GM18508 (cell line): ENCODE measurements at regions not wholly inside any gene's neighbourhood (a gene's known extent, or its start where the extent isn't known, plus 50 kb on each side); places are given as distances from the start of the nearest gene placed in this dataset.

Experiments
- ATAC-seq: cut with Tn5 transposase; IDR thresholded peaks from one replicate; pipeline ENCODE4 v1.9.1; 2021; ENCODE audit warnings: moderate number of reproducible peaks; ENCODE audit not compliant: insufficient read depth, unreplicated experiment

DNA sequence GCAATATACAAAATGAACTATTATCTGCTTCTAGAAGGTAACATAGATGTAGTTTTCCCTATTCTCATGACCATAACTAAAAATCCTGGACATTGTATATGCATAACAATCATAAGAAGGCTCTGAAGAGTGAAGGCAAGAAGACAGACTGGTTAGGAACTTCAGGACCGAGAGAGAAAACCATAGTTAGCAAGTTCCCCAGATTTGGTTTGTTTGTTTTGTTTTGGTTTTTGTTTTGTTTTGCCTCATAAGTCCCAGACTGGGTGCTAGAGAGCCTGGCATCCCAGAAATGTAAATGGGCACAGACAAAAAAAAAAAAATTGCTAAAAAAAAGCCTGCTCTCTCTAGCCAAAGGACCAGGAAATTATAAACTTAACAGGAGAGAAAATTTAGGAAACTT, 192.2 kb upstream of the FBXO11 start:
- ATAC-seq = no peak

DNA sequence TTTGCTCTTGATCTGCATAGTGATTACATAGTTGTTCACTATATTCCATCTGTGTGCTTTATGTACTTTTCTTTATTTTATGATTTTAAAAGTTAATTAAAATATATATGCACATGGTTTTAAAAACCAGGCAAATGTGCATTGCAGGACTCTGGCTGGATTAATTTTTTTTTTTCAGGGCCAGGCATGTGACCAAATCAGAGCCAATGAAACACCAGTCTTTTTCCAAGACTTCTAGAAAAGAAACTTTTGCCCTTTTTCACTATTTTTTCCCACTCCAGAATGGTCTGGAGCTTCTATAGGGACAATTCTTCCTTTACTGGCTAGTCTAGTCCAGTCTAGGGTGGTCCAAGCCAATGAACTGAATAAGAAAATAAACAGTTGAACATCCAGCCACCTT, 198.1 kb upstream of the FBXO11 start:
- ATAC-seq = no peak

DNA sequence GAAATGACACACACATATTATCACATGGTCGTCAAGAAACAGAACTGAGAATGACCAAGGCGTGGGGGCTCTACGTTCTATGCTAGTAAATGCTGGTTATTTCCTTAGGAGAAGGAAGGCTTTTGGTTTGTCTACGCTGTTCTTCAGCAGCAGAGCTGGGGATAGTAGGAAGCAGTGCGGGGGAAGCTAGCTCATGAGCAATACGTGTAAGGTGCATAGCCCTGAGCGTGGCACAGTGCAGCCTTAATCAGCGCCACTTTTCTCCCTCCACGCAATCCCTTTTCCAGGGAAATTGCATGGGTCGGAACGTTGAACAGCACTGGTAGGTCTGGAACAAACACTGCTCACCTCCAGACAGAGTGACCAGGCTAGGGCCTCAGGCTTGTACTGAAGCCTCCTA, 199.6 kb upstream of the FBXO11 start:
- ATAC-seq = no peak

DNA sequence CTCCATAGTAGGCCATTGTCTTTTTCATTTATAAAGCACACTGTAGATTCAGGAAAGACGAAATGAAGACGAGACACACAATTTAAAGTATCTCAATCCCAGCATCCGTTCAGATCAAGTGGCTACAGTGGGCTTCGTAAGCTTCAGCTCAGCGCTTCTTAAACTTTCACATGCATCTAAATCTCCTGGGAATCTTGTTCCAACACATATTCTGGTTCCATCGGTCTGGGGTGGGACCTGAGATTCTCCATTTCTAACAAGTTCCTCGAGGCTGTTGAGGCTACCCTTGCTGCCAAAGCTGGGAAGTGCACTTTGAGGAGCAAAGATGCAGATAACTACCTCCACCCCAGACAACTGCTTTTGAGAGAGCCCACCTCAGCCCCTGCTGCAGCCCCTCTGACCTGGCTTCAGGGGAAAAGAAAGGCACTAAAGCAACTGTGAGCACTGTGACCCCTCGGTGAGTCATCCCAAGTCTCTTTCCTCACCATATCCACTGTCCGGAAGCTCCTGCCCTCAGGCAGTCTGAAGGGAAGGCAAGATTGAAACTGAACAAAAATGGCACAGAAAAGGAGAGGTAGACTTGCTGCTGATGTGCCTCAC, 201.1 kb upstream of the FBXO11 start:
- no peak for ATAC-seq

DNA sequence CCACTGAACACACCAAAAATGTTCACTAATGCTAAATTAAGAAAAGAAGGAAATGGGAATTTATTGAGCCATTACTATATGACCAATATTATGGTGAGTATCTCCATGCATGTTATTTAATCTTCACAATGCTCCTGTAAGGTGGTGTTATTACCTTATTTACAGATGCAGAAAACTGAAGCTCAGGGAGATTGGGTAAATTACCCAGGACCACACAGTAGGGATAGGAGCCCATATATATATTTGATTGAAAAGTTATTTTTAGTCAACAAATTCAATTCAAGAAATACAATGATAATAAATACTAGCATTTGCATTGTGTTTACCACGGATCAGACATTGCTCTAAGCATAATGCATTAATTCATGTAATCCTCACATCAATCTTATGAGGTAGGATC, 202.2 kb upstream of the FBXO11 start:
- ATAC-seq = no peak

DNA sequence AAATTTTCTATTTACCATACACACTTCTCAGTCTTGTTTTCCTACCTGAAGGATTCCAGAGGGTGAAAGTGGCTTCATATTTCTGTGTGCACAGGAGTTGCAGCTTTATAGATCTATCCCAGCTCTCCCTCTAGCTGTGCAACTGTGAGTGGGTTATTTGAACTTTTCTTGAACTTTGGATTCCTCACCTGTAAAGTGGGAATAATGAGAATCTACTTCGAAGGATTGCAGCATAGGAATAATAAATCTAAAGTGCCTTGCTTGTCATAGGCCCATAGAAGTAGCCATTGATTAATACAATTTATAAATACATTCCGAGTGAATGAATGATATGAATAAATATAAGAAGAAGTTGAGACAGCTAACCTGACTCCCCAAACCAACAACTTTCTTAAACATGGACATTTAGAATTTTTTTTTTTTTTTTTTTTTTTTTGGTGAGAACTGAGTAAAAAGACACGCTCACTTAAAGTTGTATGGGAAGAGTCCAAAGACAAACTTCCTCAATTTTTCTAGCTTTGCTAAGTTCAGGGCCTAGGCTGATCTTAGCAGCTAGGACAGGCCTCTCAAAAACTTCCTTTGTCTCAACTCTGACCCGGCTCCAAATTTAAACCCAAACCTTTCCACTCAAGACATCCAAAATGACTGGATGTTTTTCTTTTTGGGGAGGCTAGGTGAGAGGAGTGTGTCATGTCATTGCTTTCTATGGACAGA, 203.3 kb upstream of the FBXO11 start:
- ATAC-seq = no peak

DNA sequence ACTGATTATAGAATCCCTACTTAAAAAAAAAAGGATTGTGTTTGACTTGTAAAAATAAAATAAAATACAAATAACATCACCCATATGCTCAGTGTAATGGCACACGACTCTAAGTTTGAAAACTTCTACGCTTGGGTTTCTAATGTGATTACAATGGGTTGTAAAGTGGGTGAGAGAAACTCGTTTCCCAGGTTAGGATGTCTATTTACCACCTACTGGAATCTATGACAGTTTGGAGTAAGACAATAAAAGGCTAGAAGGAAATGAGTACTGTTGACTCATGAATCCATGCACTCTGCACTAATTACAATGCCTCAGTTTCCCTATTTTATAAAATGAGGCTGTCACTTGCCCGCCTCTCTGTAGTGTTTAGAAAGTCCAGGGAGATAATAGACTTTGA, 204.0 kb upstream of the FOXN2 start:
- no peak for ATAC-seq

DNA sequence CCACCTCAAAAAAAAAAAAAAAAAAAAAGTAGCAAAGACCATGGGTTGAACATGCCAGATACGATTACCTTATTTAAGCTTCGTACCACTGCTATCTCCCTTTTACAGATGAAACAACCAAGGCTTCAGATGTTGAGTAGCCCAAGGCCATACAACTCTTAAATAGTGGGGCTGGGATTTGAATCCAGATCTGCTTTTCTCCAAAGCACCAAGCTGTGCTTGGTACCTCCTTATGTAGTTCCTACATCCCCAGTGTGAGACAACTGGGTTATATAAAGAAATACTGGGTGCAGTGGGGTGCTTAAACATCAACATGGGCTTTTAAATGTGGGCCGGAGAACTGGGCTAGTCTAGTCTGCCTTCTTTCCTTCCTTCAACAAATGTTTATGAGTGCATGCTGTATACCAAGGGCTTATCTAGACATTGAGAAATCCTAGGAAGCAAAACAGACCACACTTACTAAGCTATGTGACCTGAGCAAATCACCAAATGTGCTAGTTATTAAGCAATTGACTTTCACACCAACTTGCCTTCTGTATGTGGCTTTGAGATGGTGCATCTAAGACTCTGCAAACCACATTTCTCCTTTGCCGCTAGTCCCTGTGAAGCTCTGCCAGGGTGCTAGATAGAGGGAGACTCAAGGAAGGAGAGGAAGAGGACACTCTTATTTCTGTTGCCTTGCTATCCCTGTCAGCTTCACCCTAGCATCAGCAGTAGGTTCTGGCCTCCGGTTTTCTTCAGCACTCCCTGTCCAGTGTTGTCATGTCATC, 201.4 kb upstream of the FOXN2 start:
- ATAC-seq = no peak

DNA sequence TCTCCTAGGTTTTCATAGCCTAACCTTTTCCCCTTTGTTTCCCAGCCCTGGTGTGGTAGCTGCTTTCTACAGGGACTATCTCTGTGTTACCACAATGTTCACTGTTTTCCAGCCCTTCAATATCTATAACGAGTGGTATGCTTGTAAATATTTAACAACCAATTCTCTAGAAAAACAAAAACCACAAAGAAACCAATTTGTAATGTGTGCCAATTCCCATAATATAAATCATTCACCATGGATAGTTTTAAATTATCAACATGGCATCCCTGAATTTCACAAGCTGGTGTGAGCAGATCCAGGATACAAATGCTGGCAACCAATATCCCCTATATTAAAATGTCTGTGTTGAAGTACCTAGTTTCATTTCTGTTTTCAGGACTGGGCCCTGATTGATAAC, 200.7 kb upstream of the FOXN2 start:
- ATAC-seq = no peak

DNA sequence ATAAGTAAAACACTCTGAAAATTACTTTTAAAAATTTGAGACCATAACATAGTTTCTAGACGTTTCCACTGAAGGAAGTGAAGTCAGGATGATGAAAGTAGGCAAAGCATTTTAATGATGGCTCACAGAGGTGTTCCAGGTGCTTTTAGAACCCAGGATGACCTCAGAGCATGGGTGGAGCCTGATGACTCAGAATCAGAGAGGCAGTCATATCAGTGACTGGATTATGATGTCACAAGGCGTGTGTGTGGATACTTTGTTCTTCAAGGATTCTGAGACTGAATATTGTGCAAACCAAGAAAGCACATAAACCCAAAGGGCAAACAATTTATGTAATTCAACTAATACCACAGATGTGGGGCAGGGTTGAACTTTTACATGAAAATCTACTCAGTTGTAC, 200.2 kb upstream of the FOXN2 start:
- no peak for ATAC-seq

DNA sequence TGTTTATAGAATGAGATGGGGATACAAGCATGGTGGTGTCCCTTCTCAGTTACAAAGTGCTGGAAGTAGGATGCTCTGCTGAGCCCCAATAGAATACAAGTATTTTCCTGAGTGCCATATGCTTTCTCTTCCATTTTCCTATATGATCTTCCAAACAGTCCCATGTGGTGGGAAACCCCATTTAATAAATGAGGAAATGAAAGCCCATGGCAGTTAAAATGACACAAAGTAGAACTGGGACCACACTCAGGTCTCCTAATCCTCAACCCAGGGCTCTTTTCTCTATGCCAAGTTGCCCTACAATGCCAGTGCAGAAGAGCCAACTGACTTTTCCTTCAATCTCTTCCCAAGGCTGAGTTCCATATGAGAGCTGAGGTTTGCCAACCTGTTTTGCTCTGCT, 198.0 kb upstream of the FOXN2 start:
- no peak for ATAC-seq

DNA sequence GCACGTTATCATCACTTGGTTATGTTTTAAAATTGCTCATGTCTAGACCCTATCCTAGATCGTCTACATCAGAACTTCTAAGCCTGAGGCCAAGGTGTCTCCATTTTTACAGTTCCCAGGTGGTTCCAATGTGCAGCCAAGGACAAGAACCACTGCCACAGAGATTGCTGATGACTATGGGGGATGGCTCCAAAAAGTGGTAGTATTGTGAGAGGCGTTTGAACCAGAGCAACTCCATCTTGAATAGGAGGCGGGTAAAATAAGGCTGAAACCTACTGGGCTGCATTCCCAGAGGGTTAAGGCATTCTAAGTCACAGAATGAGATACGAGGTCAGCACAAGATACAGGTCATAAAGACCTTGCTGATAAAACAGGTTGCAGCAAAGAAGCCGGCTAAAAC, 195.6 kb upstream of the FOXN2 start:
- ATAC-seq = no peak

DNA sequence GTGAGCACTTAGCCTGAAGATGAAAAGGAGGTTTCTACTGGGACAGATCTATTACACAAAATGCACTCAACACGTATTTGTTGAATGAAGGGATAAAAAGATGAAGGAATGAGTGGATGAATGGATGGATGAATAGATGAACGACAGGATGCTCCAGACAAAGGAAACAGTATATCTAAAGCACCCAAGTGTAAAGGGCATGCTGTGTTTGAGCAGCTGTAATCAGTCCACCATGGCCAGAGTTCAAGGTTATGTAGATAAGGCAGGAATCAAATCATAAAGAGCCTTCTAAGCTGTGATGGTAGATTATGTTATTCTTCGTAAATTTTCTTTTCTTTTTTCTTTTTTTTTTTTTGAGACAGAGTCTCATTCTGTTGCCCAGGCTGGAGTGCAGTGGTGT, 194.4 kb upstream of the FOXN2 start:
- ATAC-seq = no peak

DNA sequence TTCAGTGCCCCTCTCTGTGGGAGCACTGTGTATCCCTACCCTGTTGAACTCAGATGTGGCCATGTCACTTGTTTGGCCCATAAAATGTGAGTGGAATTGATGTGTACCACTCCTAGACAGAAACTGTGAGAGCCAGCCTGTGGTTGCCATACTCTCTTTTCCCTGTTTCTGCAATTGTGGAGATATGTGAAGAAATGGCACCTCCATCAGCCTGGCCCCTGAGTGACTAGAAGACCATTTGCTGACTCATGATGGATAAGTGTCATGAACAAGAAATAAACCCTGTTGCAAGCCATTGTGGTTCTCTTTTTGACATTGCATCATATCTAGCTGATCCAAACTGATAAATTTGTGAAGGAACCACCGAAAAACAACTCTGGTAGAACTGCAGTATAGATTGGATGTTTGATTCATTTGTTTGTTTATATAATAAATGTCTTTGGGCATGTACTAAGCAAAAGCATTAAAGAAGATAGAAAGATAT, 193.7 kb upstream of the FOXN2 start:
- no peak for ATAC-seq

DNA sequence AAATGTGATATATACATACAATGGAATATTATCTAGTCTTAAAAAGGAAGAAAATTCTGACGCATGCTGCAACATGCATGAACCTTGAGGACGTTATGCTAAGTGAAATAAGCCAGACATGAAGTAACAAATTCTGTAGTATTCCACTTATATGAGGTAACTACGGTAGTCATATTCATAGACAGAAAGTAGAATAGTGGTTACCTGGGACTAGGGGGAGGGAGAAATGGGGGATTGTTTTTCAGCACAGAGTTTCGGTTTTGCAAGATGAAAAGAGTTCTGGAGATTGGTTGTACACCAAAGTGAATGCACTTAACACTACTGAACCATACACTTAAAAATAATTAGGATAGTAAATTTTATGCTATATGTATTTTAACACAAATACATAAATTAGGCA, 192.3 kb upstream of the FOXN2 start:
- ATAC-seq = no peak

DNA sequence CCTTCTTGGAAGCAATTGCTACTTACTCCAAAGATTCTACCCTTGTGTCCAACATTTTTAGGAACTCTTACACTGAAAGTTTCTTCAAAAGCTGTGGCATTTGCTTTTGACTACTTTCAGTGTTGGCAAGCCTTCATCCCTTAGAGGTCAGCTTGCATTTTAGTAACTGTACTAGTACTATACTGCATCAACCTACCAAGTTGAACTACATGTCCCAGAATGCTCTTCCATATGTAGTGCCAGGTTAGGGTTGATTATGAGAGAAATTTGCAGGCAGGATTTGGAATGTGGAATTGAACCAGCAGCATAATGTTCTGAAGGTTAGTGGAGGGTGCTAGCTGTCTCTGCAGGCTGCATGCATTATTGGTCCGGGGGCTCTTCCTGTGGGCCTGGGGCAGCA, 189.9 kb upstream of the FOXN2 start:
- no peak for ATAC-seq

DNA sequence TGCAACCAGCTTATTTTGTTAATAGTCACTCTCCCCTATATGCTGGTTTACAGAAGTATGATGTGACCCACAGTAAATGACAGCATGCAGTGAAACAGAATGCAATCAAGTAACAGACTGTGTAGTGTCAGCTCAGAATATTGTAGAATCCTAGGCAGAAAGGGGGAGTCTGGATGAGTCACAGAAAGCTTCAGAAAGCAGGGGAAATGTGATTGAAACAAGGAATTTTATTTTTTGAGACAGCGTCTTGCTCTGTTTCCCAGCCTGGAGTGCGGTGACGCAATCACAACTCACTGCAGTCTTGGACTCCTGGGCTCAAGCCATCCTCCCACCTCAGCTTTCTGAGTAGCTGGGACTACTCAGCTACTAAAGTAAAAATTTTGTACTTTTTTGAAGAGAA, 188.3 kb upstream of the FOXN2 start:
- ATAC-seq = no peak

DNA sequence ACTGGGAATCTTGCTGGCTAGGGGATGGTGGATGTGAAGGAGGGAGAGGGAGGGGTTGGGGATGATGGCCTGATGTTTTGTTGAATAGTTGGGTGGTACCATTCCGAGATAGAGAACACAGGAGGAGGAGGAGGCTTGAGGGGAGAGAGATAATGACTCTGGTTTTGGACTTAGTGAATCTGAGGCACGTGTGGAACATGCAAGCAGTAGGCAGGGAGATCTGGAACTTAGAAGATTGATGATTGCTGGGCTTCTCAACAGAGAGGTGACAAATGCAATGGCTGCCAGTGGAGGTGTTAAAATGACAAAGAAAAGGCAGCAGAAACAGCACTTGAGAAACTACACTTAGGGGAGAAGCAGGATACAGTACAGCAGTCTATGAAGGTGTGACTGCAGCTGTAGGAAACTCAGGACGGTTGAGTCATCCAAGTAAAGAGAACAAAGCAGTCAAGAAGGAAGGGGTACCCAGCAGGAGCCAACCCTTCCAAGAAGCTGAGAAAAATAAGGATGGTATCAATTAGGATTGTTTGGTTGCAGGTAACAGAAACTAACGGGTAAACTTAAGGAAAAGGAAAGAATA, 186.8 kb upstream of the FOXN2 start:
- ATAC-seq = no peak

DNA sequence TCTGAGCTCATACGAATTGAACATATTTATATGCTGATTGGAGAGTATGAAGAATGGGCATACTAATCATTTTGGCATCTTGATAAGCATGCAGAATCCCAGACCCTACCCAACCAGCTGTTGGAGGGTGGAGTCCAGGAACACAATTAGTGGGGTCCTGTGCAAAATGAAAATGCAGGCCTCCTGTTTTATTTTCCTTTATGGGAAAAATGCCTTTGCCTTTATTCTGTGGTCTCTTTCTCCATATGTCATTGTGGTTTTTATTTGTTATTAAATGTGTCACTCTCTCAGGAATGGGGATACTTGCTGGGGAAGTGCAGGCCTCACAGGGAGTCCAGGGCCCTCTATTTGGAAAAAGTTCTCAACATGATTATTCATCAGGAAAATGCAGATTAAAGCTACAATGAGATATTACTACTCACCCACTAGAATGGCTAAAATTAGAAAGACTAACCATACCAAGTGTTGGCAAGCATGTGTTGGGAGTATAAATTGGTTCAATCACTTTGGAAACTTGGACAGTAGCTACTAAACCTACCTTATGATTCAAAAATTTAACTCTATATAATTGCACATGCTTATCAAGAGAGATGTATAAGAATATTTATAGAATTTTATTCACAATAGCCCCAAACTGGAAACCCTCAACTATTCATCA, 185.1 kb upstream of the FOXN2 start:
- ATAC-seq = no peak

DNA sequence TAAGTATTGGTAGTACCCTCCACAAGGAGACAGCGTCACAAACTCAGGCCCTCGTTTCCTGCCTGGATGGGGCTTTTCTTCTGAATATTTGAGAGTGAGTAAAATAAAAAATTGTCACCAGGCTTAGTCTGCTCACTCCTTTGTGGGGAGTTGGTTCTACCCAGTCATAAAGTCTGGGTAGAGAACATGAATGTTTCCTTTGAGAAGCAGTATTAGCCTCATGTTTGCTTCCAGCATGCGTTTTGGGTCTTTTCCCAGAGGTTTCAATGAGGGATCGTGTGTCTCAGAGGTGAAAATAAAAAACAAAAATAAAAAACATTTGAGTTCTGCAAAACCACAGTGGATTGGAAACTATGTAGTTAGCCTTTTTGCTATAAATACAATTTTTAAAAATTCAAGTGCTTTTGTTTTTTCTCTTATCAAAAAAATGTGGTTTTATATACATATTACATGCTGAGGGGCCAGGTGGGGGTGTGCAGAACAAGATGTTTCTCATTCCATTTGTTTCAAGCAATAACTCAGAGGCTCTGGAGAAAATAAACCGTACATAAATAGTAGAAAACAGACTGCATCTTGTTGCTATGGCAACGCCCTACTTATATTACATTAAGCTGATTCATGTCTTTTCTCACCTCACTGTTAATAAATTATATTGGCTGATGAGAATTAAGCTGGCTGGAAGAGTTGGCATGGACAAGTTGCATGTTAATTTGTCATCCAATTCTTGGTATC, 182.8 kb upstream of the FOXN2 start:
- ATAC-seq = no peak
